ENCODE measurements at regions not wholly inside any gene's neighbourhood (a gene's known extent, or its start where the extent isn't known, plus 50 kb on each side); places are given as distances from the start of the nearest gene placed in this dataset.

- intact Hi-C loops (cut with micrococcal nuclease), result no loop called here
- no peak for DNase-seq
- H3K27ac ChIP-seq (ENCODE audit: low read depth, low read length), result no peak overlapping the region
- no peak for ATAC-seq
- Mint-ChIP-seq H3K27ac (no peak overlapping the region), H3K36me3 (no peaks in the 10 kb centered on the region), H3K9me3 (peaks cover 0 to 5% (median 0%) of the 10 kb centered on the region in 11 donors), H3K4me3 (no peak overlapping the region), H3K27me3 (peaks cover 0 to 32% (median 4%) of the 10 kb centered on the region in 5 donors), H3K4me1 (no peaks in the 10 kb centered on the region)
- no peak overlapping the region for H3K4me3 ChIP-seq (ENCODE audit: low read length)
- CTCF ChIA-PET, result interaction anchor here (0.7 kb wide), 1 partner anchor 79 kb away, joined by 3 read pairs; no protein-coding TSS in a partner anchor
- no peaks in the 10 kb centered on the region for H3K36me3 ChIP-seq (ENCODE audit: control insufficient read depth in 2 of 3, insufficient read depth in 3 of 3, low read length in 3 of 3)
- H3K9me3 ChIP-seq (ENCODE audit: control insufficient read depth in 2 of 3, low read length in 3 of 3), result no peaks in the 10 kb centered on the region
- H3K4me1 ChIP-seq (ENCODE audit: control insufficient read depth in 2 of 2, insufficient read depth in 2 of 2, low read length in 2 of 2), result no peaks in the 10 kb centered on the region
- H3K27me3 ChIP-seq (ENCODE audit: control insufficient read depth in 2 of 2, insufficient read depth in 2 of 2, low read length in 2 of 2), result no peaks in the 10 kb centered on the region
- POLR2A ChIA-PET, result no interaction called here
Measured at GRCh38 chr4:24260923-24261564, 323.3 kb downstream of the DHX15 start.

- POLR2A ChIA-PET, result no interaction called here
- no peak for DNase-seq
- CTCF ChIA-PET, result no interaction called here
Measured at GRCh38 chr4:24260133-24260715, 324.1 kb downstream of the DHX15 start.

GRCh38 chr4:24256547-24256946 lies 327.8 kb downstream of the DHX15 start:
- Mint-ChIP-seq H3K27me3 (peaks cover 3 to 34% (median 16%) of the 10 kb centered on the region in 5 donors), H3K9me3 (peaks cover 0 to 7% (median 0%) of the 10 kb centered on the region in 11 donors), H3K4me1 (no peaks in the 10 kb centered on the region), H3K4me3 (no peak overlapping the region), H3K36me3 (no peaks in the 10 kb centered on the region), H3K27ac (no peak overlapping the region)
- ChIA-PET POLR2A (no interaction called here), CTCF (no interaction called here)
- no peak overlapping the region for H3K4me3 ChIP-seq (ENCODE audit: low read length)
- H3K27me3 ChIP-seq (ENCODE audit: control insufficient read depth in 2 of 2, insufficient read depth in 2 of 2, low read length in 2 of 2), result peaks cover 0 to 4% of the 10 kb centered on the region in 2 donors
- H3K4me1 ChIP-seq (ENCODE audit: control insufficient read depth in 2 of 2, insufficient read depth in 2 of 2, low read length in 2 of 2), result no peaks in the 10 kb centered on the region
- no peaks in the 10 kb centered on the region for H3K9me3 ChIP-seq (ENCODE audit: control insufficient read depth in 2 of 3, low read length in 3 of 3)
- no peak for ATAC-seq
- H3K36me3 ChIP-seq (ENCODE audit: control insufficient read depth in 2 of 3, insufficient read depth in 3 of 3, low read length in 3 of 3), result no peaks in the 10 kb centered on the region
- no peak overlapping the region for H3K27ac ChIP-seq (ENCODE audit: low read depth, low read length)
- DNase-seq, result no peak
- intact Hi-C loops (cut with micrococcal nuclease), result no loop called here

More at GRCh38 chr4:24260133-24260715, 324.1 kb downstream of the DHX15 start:
- no peak overlapping the region for H3K27ac Mint-ChIP-seq
- Histone ChIP-seq H3K4me3 (ENCODE audit: low read length) (no peak overlapping the region), H3K4me1 (ENCODE audit: control insufficient read depth in 2 of 2, insufficient read depth in 2 of 2, low read length in 2 of 2) (no peaks in the 10 kb centered on the region), H3K27ac (ENCODE audit: low read depth, low read length) (no peak overlapping the region), H3K27me3 (ENCODE audit: control insufficient read depth in 2 of 2, insufficient read depth in 2 of 2, low read length in 2 of 2) (no peaks in the 10 kb centered on the region), H3K9me3 (ENCODE audit: control insufficient read depth in 2 of 3, low read length in 3 of 3) (no peaks in the 10 kb centered on the region), H3K36me3 (ENCODE audit: control insufficient read depth in 2 of 3, insufficient read depth in 3 of 3, low read length in 3 of 3) (no peaks in the 10 kb centered on the region)
- intact Hi-C loops (cut with micrococcal nuclease), result no loop called here
- peaks cover 0 to 4% (median 0%) of the 10 kb centered on the region in 11 donors for H3K9me3 Mint-ChIP-seq
- no peaks in the 10 kb centered on the region for H3K36me3 Mint-ChIP-seq
- no peak for ATAC-seq
- peaks cover 0 to 28% (median 4%) of the 10 kb centered on the region in 5 donors for H3K27me3 Mint-ChIP-seq
- H3K4me3 Mint-ChIP-seq, result no peak overlapping the region
- H3K4me1 Mint-ChIP-seq, result no peaks in the 10 kb centered on the region

DNA sequence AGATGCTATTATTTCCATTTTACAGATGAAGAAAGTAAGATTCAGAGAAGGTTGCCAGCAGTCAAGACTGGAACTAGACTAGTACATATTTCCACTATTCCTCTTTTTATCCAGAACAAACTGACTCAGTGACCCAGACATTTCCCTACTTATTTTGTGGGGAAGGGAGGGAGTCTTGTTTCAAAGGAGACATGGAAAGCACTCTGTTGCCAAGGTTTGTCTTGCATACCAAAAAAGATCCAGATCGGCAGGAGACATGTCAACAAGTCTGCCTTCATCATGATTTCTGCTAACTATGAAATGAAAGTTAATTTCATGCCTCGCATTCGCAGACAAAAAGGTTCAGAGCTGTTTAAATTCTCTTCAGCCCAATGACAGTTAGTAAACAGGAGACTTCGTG lies 328.3 kb downstream of the DHX15 start:
- Histone ChIP-seq H3K9me3 (ENCODE audit: control insufficient read depth in 2 of 3, low read length in 3 of 3) (no peaks in the 10 kb centered on the region), H3K27ac (ENCODE audit: low read depth, low read length) (no peak overlapping the region), H3K4me3 (ENCODE audit: low read length) (no peak overlapping the region), H3K4me1 (ENCODE audit: control insufficient read depth in 2 of 2, insufficient read depth in 2 of 2, low read length in 2 of 2) (no peaks in the 10 kb centered on the region), H3K36me3 (ENCODE audit: control insufficient read depth in 2 of 3, insufficient read depth in 3 of 3, low read length in 3 of 3) (no peaks in the 10 kb centered on the region), H3K27me3 (ENCODE audit: control insufficient read depth in 2 of 2, insufficient read depth in 2 of 2, low read length in 2 of 2) (peaks cover 0 to 4% of the 10 kb centered on the region in 2 donors)
- peaks cover 2 to 31% (median 16%) of the 10 kb centered on the region in 5 donors for H3K27me3 Mint-ChIP-seq
- H3K4me3 Mint-ChIP-seq, result no peak overlapping the region
- DNase-seq, result no peak
- peaks cover 0 to 7% (median 0%) of the 10 kb centered on the region in 11 donors for H3K9me3 Mint-ChIP-seq
- ChIA-PET CTCF (no interaction called here), POLR2A (no interaction called here)
- no peaks in the 10 kb centered on the region for H3K36me3 Mint-ChIP-seq
- no peak overlapping the region for H3K27ac Mint-ChIP-seq
- intact Hi-C loops (cut with micrococcal nuclease), result no loop called here
- no peak for ATAC-seq
- no peaks in the 10 kb centered on the region for H3K4me1 Mint-ChIP-seq

DNA sequence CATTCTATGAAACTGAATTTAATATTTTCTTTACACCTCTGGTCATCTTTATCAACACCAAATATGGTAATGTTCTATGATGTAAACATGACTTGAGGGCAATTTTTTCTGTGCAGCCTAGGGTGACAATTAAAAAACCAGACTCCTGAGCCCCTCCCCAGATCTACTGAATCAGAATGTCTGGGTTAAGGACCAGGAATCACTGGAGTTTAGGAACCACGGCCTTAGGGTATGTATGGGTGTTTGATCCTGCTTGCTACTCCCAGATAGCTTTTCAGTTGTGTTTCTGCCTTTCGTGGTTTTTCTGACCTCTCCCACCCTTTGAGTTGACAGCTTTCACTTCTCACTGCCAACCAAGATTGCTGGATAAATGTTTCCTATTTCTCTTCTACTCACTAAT lies 332.2 kb downstream of the DHX15 start:
- H3K4me3 Mint-ChIP-seq, result no peak overlapping the region
- CTCF ChIA-PET, result no interaction called here
- H3K36me3 ChIP-seq (ENCODE audit: control insufficient read depth in 2 of 3, insufficient read depth in 3 of 3, low read length in 3 of 3), result no peaks in the 10 kb centered on the region
- H3K27ac ChIP-seq (ENCODE audit: low read depth, low read length), result no peak overlapping the region
- H3K27me3 ChIP-seq (ENCODE audit: control insufficient read depth in 2 of 2, insufficient read depth in 2 of 2, low read length in 2 of 2), result peaks cover 0 to 4% of the 10 kb centered on the region in 2 donors
- DNase-seq (no peak), ATAC-seq (no peak)
- H3K27me3 Mint-ChIP-seq, result peaks cover 0 to 30% (median 8%) of the 10 kb centered on the region in 5 donors
- H3K9me3 ChIP-seq (ENCODE audit: control insufficient read depth in 2 of 3, low read length in 3 of 3), result no peaks in the 10 kb centered on the region
- no peak overlapping the region for H3K27ac Mint-ChIP-seq
- no peaks in the 10 kb centered on the region for H3K4me1 ChIP-seq (ENCODE audit: control insufficient read depth in 2 of 2, insufficient read depth in 2 of 2, low read length in 2 of 2)
- no peak overlapping the region for H3K4me3 ChIP-seq (ENCODE audit: low read length)
- no peaks in the 10 kb centered on the region for H3K36me3 Mint-ChIP-seq
- no peaks in the 10 kb centered on the region for H3K4me1 Mint-ChIP-seq
- H3K9me3 Mint-ChIP-seq, result peaks cover 0 to 8% (median 0%) of the 10 kb centered on the region in 11 donors
- POLR2A ChIA-PET, result no interaction called here
- intact Hi-C loops (cut with micrococcal nuclease), result no loop called here

DNA sequence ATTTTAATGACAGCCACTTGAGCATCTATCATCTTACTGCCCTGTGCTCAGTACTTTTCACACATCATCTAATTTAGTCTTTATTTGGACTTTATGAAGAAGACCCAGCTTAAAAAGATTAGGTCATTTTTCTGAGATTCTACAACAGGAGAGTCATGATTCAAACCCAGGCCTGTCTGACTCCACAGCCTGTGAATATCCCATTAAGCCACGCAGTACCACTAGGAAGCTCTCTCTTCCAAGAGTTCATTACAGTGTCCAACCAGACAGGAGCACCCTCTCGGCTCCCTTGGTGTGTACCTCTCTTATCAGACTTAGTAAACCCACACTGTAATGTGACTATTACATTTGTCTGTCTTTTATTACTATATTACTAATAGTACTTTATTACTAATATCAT lies 332.8 kb downstream of the DHX15 start:
- no peaks in the 10 kb centered on the region for H3K4me1 ChIP-seq (ENCODE audit: control insufficient read depth in 2 of 2, insufficient read depth in 2 of 2, low read length in 2 of 2)
- peaks cover 0 to 8% (median 0%) of the 10 kb centered on the region in 11 donors for H3K9me3 Mint-ChIP-seq
- no peak for ATAC-seq
- ChIA-PET POLR2A (no interaction called here), CTCF (no interaction called here)
- H3K27me3 Mint-ChIP-seq, result peaks cover 0 to 30% (median 8%) of the 10 kb centered on the region in 5 donors
- no peak overlapping the region for H3K4me3 Mint-ChIP-seq
- H3K9me3 ChIP-seq (ENCODE audit: control insufficient read depth in 2 of 3, low read length in 3 of 3), result no peaks in the 10 kb centered on the region
- intact Hi-C loops (cut with micrococcal nuclease), result no loop called here
- no peak overlapping the region for H3K27ac Mint-ChIP-seq
- H3K36me3 Mint-ChIP-seq, result no peaks in the 10 kb centered on the region
- no peak overlapping the region for H3K4me3 ChIP-seq (ENCODE audit: low read length)
- no peaks in the 10 kb centered on the region for H3K4me1 Mint-ChIP-seq
- no peaks in the 10 kb centered on the region for H3K36me3 ChIP-seq (ENCODE audit: control insufficient read depth in 2 of 3, insufficient read depth in 3 of 3, low read length in 3 of 3)
- H3K27ac ChIP-seq (ENCODE audit: low read depth, low read length), result no peak overlapping the region
- no peak for DNase-seq
- H3K27me3 ChIP-seq (ENCODE audit: control insufficient read depth in 2 of 2, insufficient read depth in 2 of 2, low read length in 2 of 2), result peaks cover 0 to 4% of the 10 kb centered on the region in 2 donors

DNA sequence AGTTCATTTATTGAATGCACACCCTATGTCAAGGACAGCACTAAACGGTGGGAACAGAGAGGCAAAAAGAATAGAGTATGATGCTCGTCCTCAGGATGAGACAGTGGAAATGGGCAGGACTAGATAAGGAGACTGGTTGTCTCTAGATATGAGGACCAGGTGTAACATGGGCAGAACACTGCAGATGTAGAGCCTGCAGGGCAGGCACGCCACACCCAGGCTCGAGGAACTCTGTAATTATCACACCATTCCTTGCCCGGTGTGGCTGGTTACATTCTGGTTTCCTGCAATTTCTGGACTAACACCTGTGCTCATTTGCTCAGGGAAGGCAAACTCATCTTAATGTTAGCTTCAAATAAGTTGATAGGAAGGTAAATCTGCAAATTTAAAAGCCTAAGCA lies 334.4 kb downstream of the DHX15 start:
- Histone ChIP-seq H3K36me3 (ENCODE audit: control insufficient read depth in 2 of 3, insufficient read depth in 3 of 3, low read length in 3 of 3) (no peaks in the 10 kb centered on the region), H3K4me3 (ENCODE audit: low read length) (no peak overlapping the region), H3K9me3 (ENCODE audit: control insufficient read depth in 2 of 3, low read length in 3 of 3) (no peaks in the 10 kb centered on the region), H3K27ac (ENCODE audit: low read depth, low read length) (no peak overlapping the region), H3K27me3 (ENCODE audit: control insufficient read depth in 2 of 2, insufficient read depth in 2 of 2, low read length in 2 of 2) (peaks cover 0 to 3% of the 10 kb centered on the region in 2 donors), H3K4me1 (ENCODE audit: control insufficient read depth in 2 of 2, insufficient read depth in 2 of 2, low read length in 2 of 2) (no peaks in the 10 kb centered on the region)
- ChIA-PET CTCF (no interaction called here), POLR2A (no interaction called here)
- H3K4me3 Mint-ChIP-seq, result no peak overlapping the region
- ATAC-seq (no peak), DNase-seq (no peak)
- intact Hi-C loops (cut with micrococcal nuclease), result no loop called here
- peaks cover 0 to 23% (median 8%) of the 10 kb centered on the region in 5 donors for H3K27me3 Mint-ChIP-seq
- H3K4me1 Mint-ChIP-seq, result no peaks in the 10 kb centered on the region
- H3K9me3 Mint-ChIP-seq, result peaks cover 0 to 8% (median 0%) of the 10 kb centered on the region in 11 donors
- H3K27ac Mint-ChIP-seq, result no peak overlapping the region
- no peaks in the 10 kb centered on the region for H3K36me3 Mint-ChIP-seq

All from naive thymus-derived CD4-positive, alpha-beta T cell (primary cell).